HL-60 (cell line): ENCODE measurements at regions not wholly inside any gene's neighbourhood (a gene's known extent, or its start where the extent isn't known, plus 50 kb on each side); places are given as distances from the start of the nearest gene placed in this dataset.

ENCODE experiments used
- DNase-seq, 2 experiments: peaks; one replicate each; pipeline ENCODE4 v3.0.0-alpha.2; 2010 to 2020; ENCODE audit warnings: low read depth in 1 of 2, low spot score in 1 of 2
- H3K27ac ChIP-seq: fragments of 250-450 bp; sonication (Bioruptor Pico); replicated peaks from 2 replicates; pipeline ENCODE4 v1.5.1; 2020; ENCODE audit warnings: mild to moderate bottlenecking, moderate library complexity
- H3K27me3 ChIP-seq: fragments of 250-450 bp; sonication (Bioruptor Pico); 2 replicates; pipeline ENCODE4 v1.5.1; 2021; ENCODE audit warnings: mild to moderate bottlenecking, moderate library complexity; ENCODE audit not compliant: insufficient read depth, poor library complexity, severe bottlenecking
- H3K4me3 ChIP-seq: replicated peaks from 2 replicates; pipeline ENCODE4 v1.5.1; 2011; ENCODE audit warnings: mild to moderate bottlenecking, control low read depth, low read length; ENCODE audit not compliant: insufficient read depth
- GABPA ChIP-seq: IDR thresholded peaks from 2 replicates; pipeline ENCODE4 v1.6.1; 2012; ENCODE audit warnings: low read depth
- POLR2AphosphoS5 ChIP-seq: IDR thresholded peaks from 2 replicates; pipeline ENCODE4 v1.6.1; 2012; ENCODE audit warnings: low read depth
- SPI1 ChIP-seq: IDR thresholded peaks from 2 replicates; pipeline ENCODE4 v1.6.1; 2012; ENCODE audit warnings: low read depth, mild to moderate bottlenecking, borderline replicate concordance
- TF ChIP-seq, protein P1 (sequence below): IDR thresholded peaks from one replicate; pipeline ENCODE4 v1.5.1; 2011; ENCODE audit warnings: low read length, control low read depth, inconsistent platforms; ENCODE audit not compliant: insufficient read depth
- TF ChIP-seq, protein P2 (sequence below): IDR thresholded peaks from 2 replicates; pipeline ENCODE4 v1.6.1; 2012; ENCODE audit warnings: low read depth; ENCODE audit not compliant: insufficient replicate concordance

DNA sequence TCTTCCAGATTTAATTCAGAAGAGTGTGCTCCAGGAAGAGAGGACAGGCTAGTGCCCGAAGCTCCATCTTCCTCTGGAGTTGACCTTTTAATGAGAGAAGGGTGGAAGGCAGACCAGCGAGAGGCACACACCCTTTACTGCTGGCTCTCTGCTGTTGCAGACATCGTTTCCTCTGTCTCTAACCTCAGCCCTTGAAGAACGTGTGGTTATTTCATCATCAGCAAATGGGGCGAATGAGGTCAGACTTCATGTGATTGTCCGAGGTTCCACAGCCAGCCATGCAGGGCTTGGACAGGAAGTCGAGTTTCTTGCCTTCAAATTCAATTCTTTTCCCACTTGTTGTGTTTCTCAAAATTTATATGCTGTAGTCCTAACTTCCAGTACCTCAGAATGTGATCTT, 155.2 kb upstream of the MSX1 start:
- peak; percentile 41 to 74 for DNase-seq
- TF ChIP-seq POLR2AphosphoS5 (no peak), GABPA (no peak), SPI1 (no peak)
- TF ChIP-seq, protein P1, sequence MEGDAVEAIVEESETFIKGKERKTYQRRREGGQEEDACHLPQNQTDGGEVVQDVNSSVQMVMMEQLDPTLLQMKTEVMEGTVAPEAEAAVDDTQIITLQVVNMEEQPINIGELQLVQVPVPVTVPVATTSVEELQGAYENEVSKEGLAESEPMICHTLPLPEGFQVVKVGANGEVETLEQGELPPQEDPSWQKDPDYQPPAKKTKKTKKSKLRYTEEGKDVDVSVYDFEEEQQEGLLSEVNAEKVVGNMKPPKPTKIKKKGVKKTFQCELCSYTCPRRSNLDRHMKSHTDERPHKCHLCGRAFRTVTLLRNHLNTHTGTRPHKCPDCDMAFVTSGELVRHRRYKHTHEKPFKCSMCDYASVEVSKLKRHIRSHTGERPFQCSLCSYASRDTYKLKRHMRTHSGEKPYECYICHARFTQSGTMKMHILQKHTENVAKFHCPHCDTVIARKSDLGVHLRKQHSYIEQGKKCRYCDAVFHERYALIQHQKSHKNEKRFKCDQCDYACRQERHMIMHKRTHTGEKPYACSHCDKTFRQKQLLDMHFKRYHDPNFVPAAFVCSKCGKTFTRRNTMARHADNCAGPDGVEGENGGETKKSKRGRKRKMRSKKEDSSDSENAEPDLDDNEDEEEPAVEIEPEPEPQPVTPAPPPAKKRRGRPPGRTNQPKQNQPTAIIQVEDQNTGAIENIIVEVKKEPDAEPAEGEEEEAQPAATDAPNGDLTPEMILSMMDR: no peak
- TF ChIP-seq, protein P2, sequence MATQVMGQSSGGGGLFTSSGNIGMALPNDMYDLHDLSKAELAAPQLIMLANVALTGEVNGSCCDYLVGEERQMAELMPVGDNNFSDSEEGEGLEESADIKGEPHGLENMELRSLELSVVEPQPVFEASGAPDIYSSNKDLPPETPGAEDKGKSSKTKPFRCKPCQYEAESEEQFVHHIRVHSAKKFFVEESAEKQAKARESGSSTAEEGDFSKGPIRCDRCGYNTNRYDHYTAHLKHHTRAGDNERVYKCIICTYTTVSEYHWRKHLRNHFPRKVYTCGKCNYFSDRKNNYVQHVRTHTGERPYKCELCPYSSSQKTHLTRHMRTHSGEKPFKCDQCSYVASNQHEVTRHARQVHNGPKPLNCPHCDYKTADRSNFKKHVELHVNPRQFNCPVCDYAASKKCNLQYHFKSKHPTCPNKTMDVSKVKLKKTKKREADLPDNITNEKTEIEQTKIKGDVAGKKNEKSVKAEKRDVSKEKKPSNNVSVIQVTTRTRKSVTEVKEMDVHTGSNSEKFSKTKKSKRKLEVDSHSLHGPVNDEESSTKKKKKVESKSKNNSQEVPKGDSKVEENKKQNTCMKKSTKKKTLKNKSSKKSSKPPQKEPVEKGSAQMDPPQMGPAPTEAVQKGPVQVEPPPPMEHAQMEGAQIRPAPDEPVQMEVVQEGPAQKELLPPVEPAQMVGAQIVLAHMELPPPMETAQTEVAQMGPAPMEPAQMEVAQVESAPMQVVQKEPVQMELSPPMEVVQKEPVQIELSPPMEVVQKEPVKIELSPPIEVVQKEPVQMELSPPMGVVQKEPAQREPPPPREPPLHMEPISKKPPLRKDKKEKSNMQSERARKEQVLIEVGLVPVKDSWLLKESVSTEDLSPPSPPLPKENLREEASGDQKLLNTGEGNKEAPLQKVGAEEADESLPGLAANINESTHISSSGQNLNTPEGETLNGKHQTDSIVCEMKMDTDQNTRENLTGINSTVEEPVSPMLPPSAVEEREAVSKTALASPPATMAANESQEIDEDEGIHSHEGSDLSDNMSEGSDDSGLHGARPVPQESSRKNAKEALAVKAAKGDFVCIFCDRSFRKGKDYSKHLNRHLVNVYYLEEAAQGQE: no peak

DNA sequence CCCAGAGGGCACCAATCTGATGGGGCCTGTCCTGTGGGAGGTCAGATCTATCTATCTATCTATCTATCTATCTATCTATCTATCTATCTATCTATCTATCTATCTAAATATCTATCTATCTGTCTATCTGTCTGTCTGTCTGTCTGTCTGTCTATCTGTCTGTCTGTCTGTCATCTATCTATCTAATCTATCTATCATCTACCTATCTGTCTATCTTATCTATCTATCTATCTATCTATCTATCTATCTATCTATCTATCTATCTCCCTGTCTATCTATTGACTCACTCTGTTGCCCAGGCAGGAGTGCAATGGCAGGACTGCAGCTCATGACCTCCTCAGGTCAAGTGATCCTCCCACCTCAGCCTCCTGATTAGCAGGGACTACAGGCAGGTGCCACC, 155.7 kb upstream of the STX18 start:
- H3K27ac ChIP-seq: no peak overlapping the region
- TF ChIP-seq GABPA (no peak), SPI1 (no peak), POLR2AphosphoS5 (no peak)
- TF ChIP-seq, protein P2: no peak
- TF ChIP-seq, protein P1: no peak
- no peaks in the 10 kb centered on the region for H3K27me3 ChIP-seq
- no peak overlapping the region for H3K4me3 ChIP-seq
- DNase-seq: no peak

More for the DNA sequence above, 155.2 kb upstream of the MSX1 start:
- Histone ChIP-seq H3K27ac (no peak overlapping the region), H3K27me3 (no peaks in the 10 kb centered on the region), H3K4me3 (no peak overlapping the region)

DNA sequence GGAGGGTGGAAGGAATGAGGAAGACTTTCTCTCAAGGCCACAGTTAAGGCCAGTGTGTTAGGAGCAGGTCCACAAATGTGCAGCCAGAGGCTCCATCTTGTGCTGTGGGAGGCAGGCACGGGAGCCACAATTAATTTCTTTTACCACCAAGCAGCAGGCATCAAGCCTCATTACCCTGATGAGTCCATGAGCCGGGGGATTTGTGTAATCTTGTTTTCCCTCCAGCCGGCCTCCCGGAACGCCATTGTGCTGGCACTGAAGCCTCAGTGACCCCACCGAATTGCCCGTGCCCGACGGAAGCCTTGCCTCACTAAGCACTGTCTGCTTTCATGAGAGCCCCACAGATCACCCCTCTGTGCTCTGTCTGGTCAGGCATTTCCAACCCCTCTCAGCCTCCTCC, 154.7 kb upstream of the STX18 start:
- Histone ChIP-seq H3K27ac (no peak overlapping the region), H3K4me3 (no peak overlapping the region), H3K27me3 (no peaks in the 10 kb centered on the region)
- TF ChIP-seq, protein P2: no peak
- no peak for TF ChIP-seq GABPA
- TF ChIP-seq, protein P1: no peak
- no peak for TF ChIP-seq SPI1
- TF ChIP-seq POLR2AphosphoS5: no peak
- no peak for DNase-seq
